Neuron (in vitro differentiated cells): ENCODE measurements at regions not wholly inside any gene's neighbourhood (a gene's known extent, or its start where the extent isn't known, plus 50 kb on each side); places are given as distances from the start of the nearest gene placed in this dataset.

Experiments
- H2AFZ ChIP-seq: one replicate; pipeline ENCODE4 v1.6.1; 2013; ENCODE audit warnings: low read depth, mild to moderate bottlenecking, inconsistent platforms, low read length, moderate library complexity
- H3K27me3 ChIP-seq: one replicate; pipeline ENCODE4 v1.6.1; 2013; ENCODE audit warnings: low read length; ENCODE audit not compliant: insufficient read depth
- H3K36me3 ChIP-seq: one replicate; pipeline ENCODE4 v1.6.1; 2013; ENCODE audit warnings: low read length; ENCODE audit not compliant: insufficient read depth
- H3K4me1 ChIP-seq: one replicate; pipeline ENCODE4 v1.6.1; 2013; ENCODE audit warnings: low read length; ENCODE audit not compliant: insufficient read depth
- H3K4me3 ChIP-seq: 2 replicates; pipeline ENCODE4 v1.5.1; 2013; ENCODE audit warnings: mild to moderate bottlenecking, low read length, moderate library complexity
- H3K9me3 ChIP-seq: one replicate; pipeline ENCODE4 v1.6.1; 2013; ENCODE audit warnings: low read length

DNA sequence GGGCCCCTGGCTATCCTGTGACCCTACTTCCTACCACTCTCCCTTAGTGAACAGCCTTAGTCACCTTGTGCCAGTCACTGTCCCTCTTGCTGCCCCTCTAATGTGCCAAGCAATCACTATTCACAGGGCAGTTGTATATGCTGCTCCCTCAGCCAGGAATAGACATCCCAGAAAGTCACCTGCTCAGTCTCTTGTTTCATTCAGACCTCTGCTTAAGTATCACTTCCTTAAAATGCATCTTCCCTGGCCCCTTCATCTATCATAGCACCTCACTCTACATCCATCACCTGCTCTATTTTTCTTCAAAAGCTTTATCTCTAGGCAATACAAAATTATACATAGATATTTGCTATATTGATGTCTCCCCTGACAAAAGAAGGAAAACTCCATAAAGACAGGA is 328.4 kb upstream of the NFE2L3 start:
- peaks cover 6% of the 10 kb centered on the region for H3K4me1 ChIP-seq
- no peak overlapping the region for H2AFZ ChIP-seq
- H3K9me3 ChIP-seq, result no peaks in the 10 kb centered on the region
- no peaks in the 10 kb centered on the region for H3K36me3 ChIP-seq
- H3K27me3 ChIP-seq, result no peaks in the 10 kb centered on the region
- H3K4me3 ChIP-seq, result no peak overlapping the region

DNA sequence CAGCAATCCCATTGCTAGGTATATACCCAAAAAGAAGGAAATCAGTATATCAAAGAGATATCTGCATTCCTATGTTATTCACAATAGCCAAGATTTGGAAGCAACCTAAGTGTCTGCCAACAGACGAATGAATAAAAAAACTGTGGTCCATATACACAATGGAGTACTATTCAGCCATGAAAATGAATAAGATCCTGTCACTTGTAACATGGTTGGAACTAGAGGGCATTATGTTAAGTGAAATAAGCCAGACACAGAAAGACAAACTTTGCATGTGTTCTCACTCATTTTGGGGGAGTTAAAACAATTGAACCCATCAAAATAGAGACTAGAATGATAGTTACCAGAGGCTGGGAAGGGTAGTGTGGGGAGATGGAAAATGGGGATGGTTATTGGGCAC is 323.5 kb upstream of the NFE2L3 start:
- Histone ChIP-seq H3K9me3 (no peaks in the 10 kb centered on the region), H3K4me1 (peaks cover 39% of the 10 kb centered on the region), H3K36me3 (no peaks in the 10 kb centered on the region)

DNA sequence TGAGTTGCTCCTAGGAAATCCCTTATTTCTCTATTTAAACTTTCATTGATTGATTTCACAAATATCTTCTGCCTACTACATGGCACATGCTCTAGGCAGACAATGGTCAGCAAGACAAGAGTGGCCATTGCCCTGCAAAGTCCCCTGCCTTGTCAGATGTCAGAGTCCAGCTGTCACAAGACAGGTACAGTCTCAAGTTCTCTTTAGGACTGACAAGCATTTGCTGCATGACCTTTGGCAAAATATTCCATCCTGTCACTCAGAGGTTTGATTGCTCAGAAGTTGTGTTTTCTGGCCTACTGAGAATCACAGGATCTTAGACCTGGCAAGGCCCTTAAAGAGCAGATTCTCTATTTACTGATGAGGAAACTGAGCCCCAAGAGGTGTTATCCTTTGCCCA is 322.3 kb upstream of the NFE2L3 start:
- H3K27me3 ChIP-seq, result no peaks in the 10 kb centered on the region
- H3K4me1 ChIP-seq, result peaks cover 41% of the 10 kb centered on the region
- no peaks in the 10 kb centered on the region for H3K36me3 ChIP-seq
- no peak overlapping the region for H3K4me3 ChIP-seq
- no peaks in the 10 kb centered on the region for H3K9me3 ChIP-seq
- no peak overlapping the region for H2AFZ ChIP-seq

More for the DNA sequence above, 323.5 kb upstream of the NFE2L3 start:
- no peak overlapping the region for H3K4me3 ChIP-seq
- H2AFZ ChIP-seq, result no peak overlapping the region
- H3K27me3 ChIP-seq, result no peaks in the 10 kb centered on the region

DNA sequence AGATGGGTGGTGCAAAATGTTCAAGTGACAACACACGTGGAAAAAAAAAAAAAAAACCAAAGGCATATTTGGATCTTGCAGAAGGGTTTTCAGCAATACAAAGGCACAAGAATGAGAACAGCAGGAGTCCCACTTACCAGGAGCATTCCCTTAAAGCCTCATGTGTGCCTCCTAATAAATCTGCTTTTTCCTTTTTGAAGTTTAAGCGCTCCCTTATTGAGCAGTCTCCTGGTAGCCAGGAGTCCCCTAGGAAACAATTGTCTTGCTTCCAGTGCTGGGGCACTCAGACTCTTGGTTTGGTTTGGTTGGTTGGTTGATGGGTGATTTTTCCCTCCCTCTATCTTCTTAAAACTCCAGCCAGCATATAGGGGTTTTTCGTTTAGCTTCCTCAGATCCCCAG is 321.8 kb upstream of the NFE2L3 start:
- no peaks in the 10 kb centered on the region for H3K36me3 ChIP-seq
- H3K27me3 ChIP-seq, result no peaks in the 10 kb centered on the region
- H3K4me1 ChIP-seq, result peaks cover 41% of the 10 kb centered on the region
- H2AFZ ChIP-seq, result no peak overlapping the region
- no peak overlapping the region for H3K4me3 ChIP-seq
- H3K9me3 ChIP-seq, result no peaks in the 10 kb centered on the region

DNA sequence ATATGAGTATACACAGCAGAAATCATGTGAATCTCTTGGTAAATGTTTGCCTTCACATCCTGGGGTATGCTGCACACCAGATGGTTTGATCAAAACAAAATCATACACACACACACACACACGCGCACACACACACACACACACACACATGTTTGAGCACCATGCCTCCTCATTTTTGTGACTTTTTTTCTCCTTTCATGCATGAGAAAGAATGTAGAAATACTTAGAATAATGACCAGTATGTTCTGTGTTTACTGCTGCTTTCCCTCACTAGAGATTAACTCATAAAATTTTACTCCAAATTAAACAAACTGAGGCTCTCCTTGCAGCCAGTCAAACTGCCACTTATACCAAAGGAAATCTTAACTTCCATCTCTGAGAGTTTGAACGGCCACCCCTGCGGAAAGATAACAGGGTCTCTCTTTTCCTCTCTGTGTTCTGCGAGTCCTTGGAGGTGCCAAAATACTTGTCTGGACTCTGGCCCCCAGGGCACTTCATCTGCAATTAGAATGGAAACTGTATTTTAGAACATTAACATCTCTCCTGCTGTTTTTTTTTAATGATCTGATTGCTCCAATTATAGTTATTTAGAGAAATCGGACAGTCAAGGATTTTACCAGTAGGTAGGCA is 320.8 kb upstream of the NFE2L3 start:
- Histone ChIP-seq H2AFZ (peak overlapping the region; percentile 52), H3K27me3 (no peaks in the 10 kb centered on the region), H3K36me3 (no peaks in the 10 kb centered on the region), H3K9me3 (no peaks in the 10 kb centered on the region), H3K4me1 (peaks cover 41% of the 10 kb centered on the region), H3K4me3 (no peak overlapping the region)

DNA sequence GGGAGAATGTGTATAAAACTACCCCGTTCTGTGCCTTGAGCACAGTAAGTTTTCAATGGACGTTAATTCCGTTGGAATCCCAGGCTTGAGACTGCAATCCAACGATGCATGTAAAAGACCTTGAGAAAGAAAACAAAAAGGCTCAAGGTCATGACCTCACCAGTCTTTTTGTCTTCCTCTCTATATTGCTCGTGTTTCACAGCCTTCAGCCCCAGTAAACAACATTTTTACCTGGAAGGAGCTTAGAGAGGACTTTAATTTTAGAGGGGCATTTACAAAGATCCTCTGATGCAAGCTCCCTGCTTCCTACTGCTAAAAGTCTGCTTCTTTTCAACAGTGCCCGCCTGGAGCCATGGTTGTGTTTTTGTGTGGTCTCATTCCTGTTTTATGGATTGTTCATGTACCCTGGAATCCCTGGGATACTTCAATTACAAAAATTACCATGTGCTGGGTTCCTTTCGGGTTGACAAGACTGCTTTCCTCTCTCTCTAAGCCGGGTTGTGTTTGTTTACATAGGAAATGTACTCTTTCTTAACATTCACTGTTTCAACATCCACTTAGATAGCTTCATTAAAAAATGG is 320.1 kb upstream of the NFE2L3 start:
- Histone ChIP-seq H3K4me3 (no peak overlapping the region), H3K27me3 (no peaks in the 10 kb centered on the region), H3K36me3 (no peaks in the 10 kb centered on the region), H3K4me1 (peaks cover 41% of the 10 kb centered on the region), H3K9me3 (no peaks in the 10 kb centered on the region), H2AFZ (peak overlapping the region; percentile 52)

DNA sequence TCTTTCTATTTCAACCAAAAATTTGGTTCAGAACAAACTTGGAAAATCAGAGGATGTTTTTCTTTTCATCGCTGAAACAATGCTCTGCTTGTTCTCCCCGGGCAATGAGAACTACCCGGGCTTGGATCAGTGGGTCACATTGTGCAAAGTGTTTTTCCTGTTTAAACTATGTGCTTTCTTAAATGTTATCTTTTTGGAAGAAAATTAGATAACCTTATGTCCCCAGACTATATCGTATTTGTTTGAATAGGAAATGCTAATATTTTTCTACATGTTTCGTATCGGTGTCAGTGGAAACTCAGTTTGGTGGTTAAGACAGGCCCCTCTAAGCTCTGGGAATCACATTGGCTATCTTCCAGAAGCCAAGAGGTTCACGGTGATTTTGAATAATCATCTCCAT is 319.5 kb upstream of the NFE2L3 start:
- H2AFZ ChIP-seq, result no peak overlapping the region
- H3K9me3 ChIP-seq, result no peaks in the 10 kb centered on the region

DNA sequence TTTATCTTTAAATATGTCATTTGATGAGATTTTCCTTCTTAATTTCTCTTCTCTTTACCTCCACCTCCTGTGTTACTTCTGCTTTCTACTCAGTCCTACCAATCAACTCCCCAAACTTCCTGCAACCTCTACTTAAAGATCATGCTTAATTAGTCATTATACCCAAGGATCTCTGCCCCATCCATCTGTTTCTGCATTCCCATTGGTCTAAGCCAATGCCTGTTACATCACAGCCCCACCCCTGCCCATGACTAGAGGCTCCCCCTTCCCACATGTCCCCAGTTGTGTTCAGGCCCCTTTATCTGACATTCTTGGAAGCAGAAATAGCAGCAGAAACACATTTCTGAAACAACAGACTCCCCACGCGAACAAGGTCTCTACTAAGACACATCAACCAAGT is 319.1 kb upstream of the NFE2L3 start:
- H3K4me3 ChIP-seq, result no peak overlapping the region
- no peaks in the 10 kb centered on the region for H3K9me3 ChIP-seq
- no peak overlapping the region for H2AFZ ChIP-seq
- no peaks in the 10 kb centered on the region for H3K27me3 ChIP-seq
- H3K36me3 ChIP-seq, result no peaks in the 10 kb centered on the region
- peaks cover 41% of the 10 kb centered on the region for H3K4me1 ChIP-seq

More for the DNA sequence above, 319.5 kb upstream of the NFE2L3 start:
- H3K27me3 ChIP-seq, result no peaks in the 10 kb centered on the region
- no peaks in the 10 kb centered on the region for H3K36me3 ChIP-seq
- H3K4me1 ChIP-seq, result peaks cover 41% of the 10 kb centered on the region
- no peak overlapping the region for H3K4me3 ChIP-seq

DNA sequence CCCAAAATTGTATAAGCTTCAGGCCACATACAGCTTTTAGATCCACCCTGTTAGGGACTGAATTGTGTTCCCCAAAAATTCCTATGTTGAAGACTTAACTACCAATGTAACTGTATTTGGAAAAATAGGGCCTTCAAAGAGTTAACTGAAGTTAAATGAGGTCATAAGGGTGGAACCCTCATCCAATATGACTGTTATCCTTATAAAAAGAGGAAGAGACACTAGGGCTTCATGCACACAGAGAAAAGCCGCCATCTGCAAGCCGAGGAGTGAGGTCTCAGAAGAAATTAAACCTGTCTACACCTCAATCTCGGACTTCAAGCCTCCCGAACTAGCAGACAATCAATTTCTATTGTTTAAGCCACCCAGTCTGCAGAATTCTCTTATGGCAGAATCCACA is 317.9 kb upstream of the NFE2L3 start:
- Histone ChIP-seq H3K4me1 (peaks cover 41% of the 10 kb centered on the region), H3K27me3 (no peaks in the 10 kb centered on the region), H3K36me3 (no peaks in the 10 kb centered on the region), H2AFZ (no peak overlapping the region), H3K9me3 (no peaks in the 10 kb centered on the region), H3K4me3 (no peak overlapping the region)

DNA sequence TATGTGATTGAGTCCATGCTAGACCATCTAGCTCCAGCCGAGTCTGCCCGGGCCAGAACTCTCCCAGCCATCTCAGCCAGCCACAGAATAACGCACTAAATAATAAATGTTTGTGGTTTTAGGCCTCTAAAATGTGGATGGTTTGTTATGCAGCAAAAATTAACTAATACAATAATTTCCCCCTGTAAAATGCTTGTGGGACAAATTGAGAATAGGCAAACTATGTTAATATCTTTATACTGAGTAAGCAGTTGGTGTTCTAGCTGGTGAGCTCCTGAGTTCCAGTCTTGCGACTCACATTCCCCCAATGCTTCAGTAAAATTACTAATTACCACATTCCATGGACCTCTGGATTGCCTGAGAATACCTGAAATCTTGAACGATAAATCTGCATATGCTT is 316.8 kb upstream of the NFE2L3 start:
- peaks cover 33% of the 10 kb centered on the region for H3K4me1 ChIP-seq
- no peak overlapping the region for H3K4me3 ChIP-seq
- no peaks in the 10 kb centered on the region for H3K9me3 ChIP-seq
- no peaks in the 10 kb centered on the region for H3K27me3 ChIP-seq
- H3K36me3 ChIP-seq, result no peaks in the 10 kb centered on the region
- no peak overlapping the region for H2AFZ ChIP-seq

DNA sequence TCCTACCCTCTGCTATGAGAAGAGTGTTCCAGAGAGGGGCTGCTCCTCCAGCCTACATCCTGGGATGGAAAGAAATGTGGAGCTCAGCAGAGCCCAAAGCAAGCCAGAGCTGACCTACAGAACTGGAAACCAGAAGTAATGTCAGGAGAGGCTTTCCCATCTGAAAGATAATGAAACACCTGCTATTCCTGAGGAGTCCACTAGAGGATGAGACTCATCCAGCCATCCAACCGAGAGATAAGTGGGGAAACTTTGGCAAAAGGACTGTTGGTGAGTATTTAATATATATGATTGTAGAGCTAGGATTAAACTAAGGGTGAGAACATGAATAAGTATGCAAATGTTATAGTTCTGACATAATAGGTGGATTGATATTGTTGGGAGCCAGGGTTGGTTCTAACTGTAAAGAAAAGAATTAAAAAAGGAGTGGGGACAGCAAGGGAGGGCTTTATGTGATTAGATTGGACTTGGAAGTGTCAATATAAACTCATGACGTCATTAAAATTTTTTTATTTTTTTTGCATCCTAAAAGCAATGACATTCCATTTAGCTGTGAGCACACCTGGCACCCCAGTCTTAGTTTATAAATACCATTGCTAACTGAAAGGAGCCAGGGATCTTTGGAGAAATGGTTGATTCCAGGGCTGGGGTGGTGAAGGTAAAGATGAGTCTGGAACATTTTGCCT is 312.8 kb upstream of the NFE2L3 start:
- Histone ChIP-seq H3K27me3 (no peaks in the 10 kb centered on the region), H3K4me1 (peaks cover 3% of the 10 kb centered on the region), H3K9me3 (no peaks in the 10 kb centered on the region), H3K4me3 (no peak overlapping the region), H2AFZ (no peak overlapping the region), H3K36me3 (no peaks in the 10 kb centered on the region)

DNA sequence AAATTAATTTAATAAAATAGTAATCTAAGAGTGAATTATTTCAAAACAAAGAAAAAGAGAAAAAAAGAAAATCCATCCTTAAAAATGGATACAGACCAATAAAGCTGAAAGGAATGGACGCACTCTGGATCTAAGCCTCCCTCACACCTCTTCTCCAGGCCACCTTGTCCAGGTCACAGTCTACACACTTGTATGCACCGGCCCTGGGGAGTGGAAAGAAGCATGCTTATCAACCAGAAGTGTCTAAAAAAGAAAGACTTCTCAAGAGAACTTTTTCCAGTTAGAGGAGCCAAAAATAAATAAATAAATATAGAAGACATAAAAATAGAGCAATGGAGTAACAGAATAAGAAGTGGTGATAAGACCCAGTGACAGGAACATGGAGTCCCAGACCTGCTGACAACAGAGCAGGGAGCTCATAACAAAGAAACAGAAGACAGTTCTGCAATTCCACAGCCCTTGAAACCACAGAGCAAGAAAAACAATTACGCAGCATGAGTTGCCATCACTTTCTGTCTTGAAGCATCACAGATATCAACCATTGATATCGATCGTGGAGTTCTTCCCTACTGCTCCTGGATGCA is 311.7 kb upstream of the NFE2L3 start:
- H3K4me3 ChIP-seq, result no peak overlapping the region

DNA sequence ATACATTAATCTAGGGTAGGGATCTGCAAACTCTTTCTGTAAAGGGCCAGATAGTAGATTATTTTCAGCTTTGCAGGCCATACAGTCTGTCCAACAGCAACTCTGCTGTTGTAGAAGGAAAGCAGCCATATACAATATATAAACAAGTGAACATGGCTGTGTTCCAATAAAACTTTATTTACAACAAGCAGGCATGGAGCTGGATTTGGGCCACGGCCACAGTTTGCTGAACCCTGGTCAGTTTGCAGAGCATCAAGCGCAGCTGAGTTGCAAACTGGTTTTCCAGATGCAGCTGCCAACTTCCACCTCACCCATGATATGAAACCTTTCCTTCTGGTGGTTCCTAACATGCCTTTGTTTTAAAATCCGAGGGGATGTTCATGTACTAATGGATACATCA is 310.4 kb upstream of the NFE2L3 start:
- H3K4me3 ChIP-seq, result no peak overlapping the region
- peak overlapping the region; percentile 24 for H2AFZ ChIP-seq
- no peaks in the 10 kb centered on the region for H3K36me3 ChIP-seq
- peaks cover 6% of the 10 kb centered on the region for H3K4me1 ChIP-seq
- no peaks in the 10 kb centered on the region for H3K9me3 ChIP-seq
- no peaks in the 10 kb centered on the region for H3K27me3 ChIP-seq

More for the DNA sequence above, 311.7 kb upstream of the NFE2L3 start:
- Histone ChIP-seq H3K27me3 (no peaks in the 10 kb centered on the region), H3K36me3 (no peaks in the 10 kb centered on the region), H2AFZ (no peak overlapping the region), H3K4me1 (peaks cover 6% of the 10 kb centered on the region), H3K9me3 (no peaks in the 10 kb centered on the region)
